ENCODE measurements at regions not wholly inside any gene's neighbourhood (a gene's known extent, or its start where the extent isn't known, plus 50 kb on each side); places are given as distances from the start of the nearest gene placed in this dataset.

DNA sequence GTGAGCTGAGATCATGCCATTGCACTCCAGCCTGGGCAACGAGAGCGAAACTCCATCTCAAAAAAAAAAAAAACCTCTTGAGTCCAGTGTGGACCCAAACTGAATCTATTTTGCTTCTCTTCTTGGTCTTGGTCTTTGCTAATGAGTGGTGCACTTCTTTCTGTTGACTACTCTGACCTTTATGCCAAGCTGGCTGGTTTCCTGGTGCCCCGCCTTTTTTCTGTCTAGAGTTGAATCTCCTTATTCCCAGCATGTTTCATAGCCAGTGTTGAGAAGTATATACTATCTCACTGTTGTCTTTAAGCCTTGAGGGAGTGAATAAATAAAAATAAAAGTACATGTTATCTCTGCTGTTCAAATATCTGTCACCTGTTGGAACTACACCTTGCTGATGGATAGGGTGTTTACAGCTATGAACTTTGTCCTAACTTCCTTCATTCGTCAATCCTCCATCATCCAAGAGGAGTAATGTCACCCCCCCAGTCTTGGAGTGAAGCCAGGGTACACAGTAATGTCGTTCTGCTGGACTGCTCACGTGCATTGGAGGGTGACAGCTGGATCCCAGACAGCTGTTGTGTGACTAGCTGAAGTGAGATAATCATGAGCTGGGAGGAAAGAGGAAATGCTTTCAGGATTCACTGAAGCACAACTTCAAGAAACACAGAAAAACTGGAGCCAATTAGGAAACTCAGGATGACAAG is 99.3 kb upstream of the PRKG2 start:
- TF ChIP-seq, protein P1, sequence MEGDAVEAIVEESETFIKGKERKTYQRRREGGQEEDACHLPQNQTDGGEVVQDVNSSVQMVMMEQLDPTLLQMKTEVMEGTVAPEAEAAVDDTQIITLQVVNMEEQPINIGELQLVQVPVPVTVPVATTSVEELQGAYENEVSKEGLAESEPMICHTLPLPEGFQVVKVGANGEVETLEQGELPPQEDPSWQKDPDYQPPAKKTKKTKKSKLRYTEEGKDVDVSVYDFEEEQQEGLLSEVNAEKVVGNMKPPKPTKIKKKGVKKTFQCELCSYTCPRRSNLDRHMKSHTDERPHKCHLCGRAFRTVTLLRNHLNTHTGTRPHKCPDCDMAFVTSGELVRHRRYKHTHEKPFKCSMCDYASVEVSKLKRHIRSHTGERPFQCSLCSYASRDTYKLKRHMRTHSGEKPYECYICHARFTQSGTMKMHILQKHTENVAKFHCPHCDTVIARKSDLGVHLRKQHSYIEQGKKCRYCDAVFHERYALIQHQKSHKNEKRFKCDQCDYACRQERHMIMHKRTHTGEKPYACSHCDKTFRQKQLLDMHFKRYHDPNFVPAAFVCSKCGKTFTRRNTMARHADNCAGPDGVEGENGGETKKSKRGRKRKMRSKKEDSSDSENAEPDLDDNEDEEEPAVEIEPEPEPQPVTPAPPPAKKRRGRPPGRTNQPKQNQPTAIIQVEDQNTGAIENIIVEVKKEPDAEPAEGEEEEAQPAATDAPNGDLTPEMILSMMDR (IDR thresholded peaks at IDR 0.05), result no peak
- no peak for TF ChIP-seq POLR2A (IDR thresholded peaks at IDR 0.05)

Measured in thyroid gland (tissue), 4 donors.